CD4-positive, alpha-beta T cell treated with Interleukin-21 for 1 hour (primary cell): ENCODE measurements at regions not wholly inside any gene's neighbourhood (a gene's known extent, or its start where the extent isn't known, plus 50 kb on each side); places are given as distances from the start of the nearest gene placed in this dataset.

Experiments
- DNase-seq: peaks from one replicate; pipeline ENCODE4 v3.0.0-alpha.2; 2020

GRCh38 chr13:103178986-103179943, 113.0 kb upstream of the SLC10A2 start:
- DNase-seq = no peak

- no peak for DNase-seq
These were observed 108.7 kb upstream of the SLC10A2 start for GRCh38 chr13:103174966-103175365.

GRCh38 chr13:103168901-103169508, 102.8 kb upstream of the SLC10A2 start:
- no peak for DNase-seq

- DNase-seq = no peak
These were observed 98.0 kb upstream of the SLC10A2 start for GRCh38 chr13:103164251-103164650.

GRCh38 chr13:103161476-103161875, 95.3 kb upstream of the SLC10A2 start:
- DNase-seq = no peak

GRCh38 chr13:103157434-103158145, 91.4 kb upstream of the SLC10A2 start:
- DNase-seq = no peak

GRCh38 chr13:103157016-103157415, 90.8 kb upstream of the SLC10A2 start:
- DNase-seq = no peak

- no peak for DNase-seq
These were observed 90.3 kb upstream of the SLC10A2 start for GRCh38 chr13:103156346-103156998.

GRCh38 chr13:103153466-103153865, 87.2 kb upstream of the SLC10A2 start:
- DNase-seq = no peak

- no peak for DNase-seq
These were observed 81.7 kb upstream of the SLC10A2 start for GRCh38 chr13:103147961-103148360.

- DNase-seq = no peak
These were observed 79.2 kb upstream of the SLC10A2 start for GRCh38 chr13:103145442-103145841.

GRCh38 chr13:103143432-103143831, 77.2 kb upstream of the SLC10A2 start:
- DNase-seq = no peak

- no peak for DNase-seq
These were observed 75.9 kb upstream of the SLC10A2 start for GRCh38 chr13:103142151-103142550.

- DNase-seq = no peak
These were observed 73.9 kb upstream of the SLC10A2 start for GRCh38 chr13:103140001-103140671.

- DNase-seq = no peak
These were observed 68.1 kb upstream of the SLC10A2 start for GRCh38 chr13:103134271-103134670.

- no peak for DNase-seq
These were observed 67.3 kb upstream of the SLC10A2 start for GRCh38 chr13:103133556-103133955.

GRCh38 chr13:103130681-103131210, 64.5 kb upstream of the SLC10A2 start:
- no peak for DNase-seq

- DNase-seq = no peak
These were observed 63.9 kb upstream of the SLC10A2 start for GRCh38 chr13:103130146-103130545.
